ENCODE measurements at regions not wholly inside any gene's neighbourhood (a gene's known extent, or its start where the extent isn't known, plus 50 kb on each side); places are given as distances from the start of the nearest gene placed in this dataset.

DNA sequence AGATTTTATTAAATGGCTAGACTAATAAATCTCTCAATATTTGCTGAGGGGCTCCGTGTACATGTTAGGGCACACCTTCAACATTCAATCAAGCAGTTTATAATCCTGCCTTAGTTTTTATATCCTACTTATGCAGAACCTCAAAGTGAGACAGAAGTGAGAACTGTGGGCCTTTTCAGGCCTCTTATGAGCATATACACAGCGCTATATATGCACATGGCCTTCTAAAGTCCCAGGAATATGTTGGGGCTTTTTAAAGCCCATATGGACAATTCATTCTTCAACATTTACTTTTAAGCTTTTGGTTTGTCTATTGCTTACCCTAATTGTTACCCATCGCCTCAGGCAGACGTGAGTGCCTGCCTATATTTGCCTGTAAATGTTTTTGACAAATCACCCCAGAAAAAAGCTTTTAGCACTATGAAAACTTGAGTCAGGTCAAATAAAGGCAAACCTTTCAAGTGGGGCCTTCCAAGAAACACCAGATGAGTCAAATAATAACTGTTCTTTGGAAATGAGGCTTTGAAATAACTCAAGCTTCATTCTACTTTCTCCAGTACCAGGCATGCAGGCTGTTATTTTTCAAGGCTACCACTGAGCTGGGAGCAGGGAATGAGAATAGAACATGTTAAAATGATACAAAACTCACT lies 58.2 kb downstream of the ESM1 start:
- DNase-seq (ENCODE audit: low read depth, low spot score), result no peak

- DNase-seq (ENCODE audit: low read depth, low spot score), result no peak
These were observed 60.9 kb downstream of the ESM1 start for GRCh38 chr5:54924487-54924886.

- DNase-seq (ENCODE audit: low read depth, low spot score), result no peak
These were observed 68.1 kb downstream of the ESM1 start for GRCh38 chr5:54917323-54917722.

DNA sequence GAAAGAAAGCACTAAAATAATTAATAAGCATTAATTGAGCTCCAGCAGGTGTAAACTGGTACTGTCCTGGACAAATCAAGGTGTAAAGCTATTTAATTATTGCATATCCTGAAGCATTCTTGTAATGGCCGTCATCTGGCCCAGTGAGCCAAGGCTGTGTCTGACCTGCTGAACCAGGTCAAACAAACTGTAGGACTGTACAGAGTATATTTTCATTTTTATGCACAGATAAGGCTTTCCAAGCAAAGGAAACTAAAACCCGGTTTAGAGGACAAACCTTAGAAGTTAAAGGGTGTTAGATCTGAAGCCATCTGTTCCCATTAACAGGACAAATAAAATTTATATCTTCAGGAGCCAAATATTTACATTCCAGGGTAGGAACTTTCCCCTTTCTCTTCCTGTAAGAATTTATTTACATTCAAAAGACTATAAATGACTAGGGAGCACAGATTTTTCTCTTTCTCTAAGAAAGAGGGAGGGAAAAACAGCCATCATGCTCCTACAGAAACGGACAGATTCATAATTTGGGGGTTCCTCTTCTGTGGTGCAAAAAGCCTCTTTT lies 69.8 kb downstream of the ESM1 start:
- no peak for DNase-seq (ENCODE audit: low read depth, low spot score)

- no peak for DNase-seq (ENCODE audit: low read depth, low spot score)
These were observed 73.4 kb downstream of the ESM1 start for GRCh38 chr5:54912021-54912420.

GRCh38 chr5:54909911-54910870 lies 75.2 kb downstream of the ESM1 start:
- no peak for DNase-seq (ENCODE audit: low read depth, low spot score)

DNA sequence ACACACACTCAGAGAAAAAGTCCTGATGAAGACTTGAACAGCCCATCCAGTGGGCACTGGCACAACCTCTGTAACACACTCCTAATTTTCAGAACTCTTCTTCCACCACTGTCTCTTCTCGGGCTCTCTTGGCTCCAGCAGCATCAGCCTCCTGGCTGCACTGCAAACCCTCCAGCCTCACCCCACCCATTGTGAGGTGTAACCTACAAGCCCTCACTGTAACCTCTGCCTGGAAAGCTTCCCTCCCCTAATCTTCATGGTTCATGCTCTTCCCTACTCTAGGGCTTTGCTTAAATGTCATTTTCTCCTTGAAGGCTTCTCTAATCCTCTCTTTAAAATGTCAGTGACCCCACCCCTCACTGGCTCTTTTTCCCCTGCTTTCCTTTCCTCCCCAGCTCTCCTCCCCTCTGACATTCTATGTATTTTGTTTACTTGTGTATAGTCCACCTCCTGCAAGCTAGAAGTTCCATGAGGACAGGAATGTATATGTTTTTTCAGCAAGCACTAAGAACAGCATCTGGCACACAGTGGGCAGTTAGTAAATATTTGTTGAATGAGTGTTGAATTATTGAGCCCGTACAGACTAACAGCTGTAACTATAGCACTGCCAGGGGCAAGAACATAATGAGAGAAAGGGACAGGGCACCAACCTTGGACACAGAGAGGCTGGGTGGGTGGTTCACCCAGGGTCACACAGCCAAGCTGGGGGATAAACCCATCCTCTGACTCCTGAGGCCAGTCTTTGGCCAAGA lies 76.4 kb downstream of the ESM1 start:
- no peak for DNase-seq (ENCODE audit: low read depth, low spot score)

GRCh38 chr5:54905942-54906537 lies 79.4 kb downstream of the ESM1 start:
- no peak for DNase-seq (ENCODE audit: low read depth, low spot score)

DNA sequence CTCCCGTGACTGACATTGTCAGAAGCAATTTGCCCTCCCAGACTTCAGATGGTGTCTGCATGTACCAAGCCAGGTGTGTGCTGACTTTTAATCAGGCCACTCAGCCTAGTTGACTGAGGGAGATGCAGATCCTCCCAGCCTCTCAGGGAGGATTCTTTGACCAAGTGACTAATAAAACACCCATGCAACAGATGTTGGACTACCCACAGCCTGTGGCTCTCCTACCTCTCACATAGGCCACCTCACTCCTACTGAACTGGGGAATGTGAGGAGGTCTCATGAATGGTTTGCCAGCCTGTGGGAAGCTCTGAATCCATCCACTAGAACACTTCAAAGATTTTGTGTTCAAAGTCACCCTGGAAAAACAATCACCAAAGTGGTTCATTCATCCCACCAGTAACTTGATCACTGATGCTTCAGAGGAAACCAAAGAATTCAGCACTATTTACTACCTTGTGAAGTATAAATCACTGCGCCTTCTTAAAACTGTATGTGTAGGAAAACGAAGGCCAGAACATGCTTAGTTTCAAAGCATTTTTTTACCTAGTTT lies 80.1 kb downstream of the ESM1 start:
- DNase-seq (ENCODE audit: low read depth, low spot score), result no peak

DNA sequence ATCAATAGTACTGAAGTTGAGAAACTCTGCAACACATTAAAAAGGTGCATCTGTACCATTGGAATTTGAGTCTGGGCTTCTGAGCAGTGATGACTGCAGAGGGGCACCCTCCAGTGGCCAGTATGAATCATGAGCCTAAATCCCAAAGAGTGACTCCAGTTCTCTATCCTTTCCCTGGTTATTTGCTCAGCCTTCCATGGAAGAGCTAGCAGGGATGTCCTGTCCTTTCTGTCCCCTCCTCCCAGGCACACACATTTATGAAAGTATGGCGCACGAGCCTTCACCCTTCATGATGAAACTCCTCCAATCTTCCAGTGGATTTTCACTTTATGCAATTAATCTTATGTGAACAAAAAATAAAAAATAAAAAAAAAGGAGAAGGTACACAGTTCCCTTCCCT lies 81.0 kb downstream of the ESM1 start:
- peak; percentile 28 for DNase-seq (ENCODE audit: low read depth, low spot score)

GRCh38 chr5:54902791-54903473 lies 82.5 kb downstream of the ESM1 start:
- DNase-seq (ENCODE audit: low read depth, low spot score), result no peak

GRCh38 chr5:54900984-54901725 lies 84.2 kb downstream of the ESM1 start:
- DNase-seq (ENCODE audit: low read depth, low spot score), result no peak

DNA sequence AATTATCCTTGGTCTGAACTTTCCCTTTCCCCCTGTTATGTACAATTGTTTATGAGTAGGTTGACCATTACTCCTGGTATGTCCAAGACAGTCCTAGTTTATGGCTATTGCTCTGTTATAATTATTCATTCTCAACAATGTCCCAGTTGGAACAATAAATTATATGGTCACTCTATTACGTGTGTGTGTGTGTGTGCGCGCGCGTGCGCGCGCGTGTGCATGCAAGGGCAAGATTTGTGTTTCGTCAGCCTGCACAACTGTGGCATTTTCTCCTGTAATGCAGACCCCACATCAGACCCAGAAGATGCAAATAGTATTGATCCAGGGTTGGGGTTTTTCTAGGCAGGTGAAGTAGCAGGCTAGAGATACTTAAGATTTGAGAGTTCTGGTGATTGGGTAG lies 88.4 kb downstream of the ESM1 start:
- no peak for DNase-seq (ENCODE audit: low read depth, low spot score)

DNA sequence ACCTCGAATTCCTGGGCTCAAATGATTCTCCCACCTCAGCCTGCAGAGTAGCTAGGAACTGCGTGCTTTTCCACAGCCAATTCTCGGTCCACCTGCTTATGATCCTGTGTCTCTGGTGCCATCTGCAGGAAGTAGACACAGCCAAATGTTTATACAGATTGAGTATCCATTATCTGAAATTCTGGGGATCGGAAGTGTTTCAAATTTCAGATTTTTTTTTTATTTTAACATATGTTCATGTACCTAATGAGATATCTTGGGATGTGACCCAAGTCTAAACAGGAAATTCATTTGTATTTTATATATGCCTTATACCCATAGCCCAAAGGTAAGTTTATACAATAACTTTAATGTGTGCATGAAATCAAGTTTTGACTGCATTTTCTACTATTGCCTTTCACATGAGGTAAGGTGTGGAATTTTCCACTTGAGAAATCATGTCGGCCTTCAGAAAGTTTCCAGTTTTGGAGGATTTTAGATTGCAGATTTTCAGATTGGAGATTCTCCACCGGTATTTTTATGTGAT lies 89.5 kb downstream of the ESM1 start:
- no peak for DNase-seq (ENCODE audit: low read depth, low spot score)

DNA sequence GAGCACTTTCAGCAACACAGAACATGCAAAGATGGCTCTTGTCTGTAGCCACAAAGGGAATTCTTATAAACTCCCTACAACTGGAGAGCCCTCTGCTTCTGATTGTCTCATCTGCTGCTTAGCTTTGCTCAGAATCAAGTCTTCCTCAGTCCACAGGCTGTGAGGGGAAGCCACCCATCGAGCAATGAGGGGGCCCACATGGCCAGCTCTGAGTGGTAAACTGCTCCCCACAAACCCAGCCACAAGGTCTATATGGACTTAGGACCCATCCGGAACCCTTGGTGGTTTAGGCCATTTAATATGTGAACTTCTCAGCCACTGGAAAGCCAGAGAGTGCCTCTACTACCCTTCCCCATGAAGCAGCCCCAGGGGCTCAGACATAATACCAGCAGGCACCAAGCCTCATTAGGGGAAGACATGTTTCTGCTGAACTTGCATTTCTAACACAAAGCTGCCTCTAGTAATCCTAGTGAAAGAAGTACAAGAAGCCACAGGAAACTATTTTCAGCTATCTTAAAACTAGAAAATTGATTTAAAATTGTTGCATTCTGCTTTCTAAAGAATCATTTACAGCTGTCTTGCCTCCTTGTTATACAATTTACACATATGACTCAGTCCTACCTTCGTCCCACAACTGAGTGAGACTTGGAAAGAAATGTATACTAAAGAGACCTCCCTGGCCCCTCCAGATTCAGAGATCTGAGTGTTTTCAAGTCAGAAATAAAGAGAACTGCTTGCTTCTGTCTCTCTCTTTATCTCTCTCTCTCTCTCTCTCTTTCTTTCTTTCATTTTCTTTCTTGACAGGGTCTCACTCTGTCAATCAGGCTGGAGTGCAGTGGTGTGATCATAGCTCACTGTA lies 90.2 kb downstream of the ESM1 start:
- DNase-seq (ENCODE audit: low read depth, low spot score), result no peak

- DNase-seq (ENCODE audit: low read depth, low spot score), result no peak
These were observed 95.6 kb downstream of the ESM1 start for GRCh38 chr5:54889826-54890225.

DNA sequence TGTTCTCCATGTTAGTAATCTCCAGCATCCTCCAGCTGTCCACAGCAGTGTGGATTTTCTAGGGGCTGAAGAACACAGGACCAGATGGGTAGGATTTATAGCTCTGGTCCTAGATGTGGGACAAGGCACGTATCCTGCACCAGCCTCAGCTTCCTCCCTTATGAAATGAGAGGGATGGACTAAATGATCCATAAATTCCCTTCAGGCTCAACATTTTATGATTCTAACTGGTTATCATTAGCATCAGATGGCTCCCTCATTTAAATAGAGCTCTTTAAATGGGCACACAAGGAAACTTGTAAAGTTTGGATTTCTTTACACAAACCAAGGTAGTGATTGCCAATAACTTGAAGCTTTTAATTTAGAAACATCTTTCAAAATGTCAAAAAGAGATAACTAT lies 97.7 kb downstream of the ESM1 start:
- no peak for DNase-seq (ENCODE audit: low read depth, low spot score)

DNA sequence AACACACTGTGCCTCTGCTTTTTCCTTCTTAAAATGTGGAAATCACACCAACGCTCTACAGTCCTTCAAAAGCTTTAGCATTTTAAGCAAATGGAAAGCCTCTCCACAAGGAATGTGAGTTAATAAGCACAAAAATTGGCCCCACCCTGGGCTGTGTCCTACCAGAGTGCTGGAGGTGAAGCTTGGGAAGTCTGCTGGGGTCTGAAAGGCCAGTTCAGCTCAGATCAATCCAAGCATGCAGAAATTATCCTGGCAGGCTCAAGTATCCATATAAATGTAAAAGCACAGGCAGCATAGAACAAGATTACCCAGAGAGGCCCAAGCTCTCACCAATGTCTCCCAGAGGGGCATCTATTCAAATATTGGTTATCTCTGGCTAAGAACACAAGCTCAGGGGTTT lies 98.5 kb downstream of the ESM1 start:
- DNase-seq (ENCODE audit: low read depth, low spot score), result no peak

DNA sequence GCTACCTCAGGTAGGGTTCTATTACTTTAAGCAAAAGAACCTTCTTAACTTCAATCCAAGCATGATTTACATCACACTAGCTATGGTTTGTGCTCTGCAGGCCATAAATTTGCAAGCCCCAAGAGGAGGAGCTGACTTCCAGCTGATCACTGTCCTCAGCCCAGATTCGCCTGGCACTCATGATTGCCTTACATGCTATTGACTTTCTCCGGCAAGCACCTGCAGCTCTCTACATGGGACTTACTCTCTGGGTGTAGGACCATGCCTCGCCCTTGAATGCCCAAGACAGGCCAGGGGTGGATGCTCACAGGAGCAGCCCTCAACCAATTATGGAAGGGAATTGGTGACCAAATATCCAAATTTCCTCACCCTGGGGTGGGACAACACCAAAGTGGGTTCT lies 99.8 kb downstream of the ESM1 start:
- DNase-seq (ENCODE audit: low read depth, low spot score), result peak; percentile 23
